ENCODE measurements at regions not wholly inside any gene's neighbourhood (a gene's known extent, or its start where the extent isn't known, plus 50 kb on each side); places are given as distances from the start of the nearest gene placed in this dataset.

GRCh38 chr6:99145738-99146137, 198.0 kb upstream of the FBXL4 start:
- CTCF ChIA-PET (ENCODE audit: partially characterized antibody) = interaction anchor here (1.4 to 5.1 kb wide), 3 partner anchors 12 to 95 kb away, joined by 5 to 37 read pairs (median 20); no protein-coding TSS in a partner anchor
- Histone ChIP-seq H2BK20ac (ENCODE audit: low read length) (no peak overlapping the region), H3K4me3 (ENCODE audit: extremely low read depth in 1 of 4, insufficient read depth in 2 of 4, low read depth in 3 of 4, low read length in 4 of 4) (no peak overlapping the region), H3K4ac (replicated peaks; ENCODE audit: insufficient read length, low read depth, low read length) (no peak overlapping the region), H4K5ac (ENCODE audit: insufficient read length, low read depth, low read length) (no peak overlapping the region), H3K79me1 (ENCODE audit: low read depth, low read length) (no peaks in the 10 kb centered on the region), H3K4me2 (ENCODE audit: insufficient read depth in 1 of 2, low read depth in 2 of 2, low read length in 2 of 2) (no peak overlapping the region), H3K9ac (replicated peaks in 1 of 4; ENCODE audit: extremely low read depth in 1 of 4, low read depth in 3 of 4, low read length in 3 of 4) (no peak overlapping the region), H2AFZ (ENCODE audit: low read length) (no peak overlapping the region), H4K8ac (ENCODE audit: extremely low read depth, insufficient read depth, low read length) (no peak overlapping the region), H3K23me2 (ENCODE audit: low read depth, low read length) (no peaks in the 10 kb centered on the region), H4K91ac (replicated peaks; ENCODE audit: insufficient read length, low read length) (no peak overlapping the region), H4K20me1 (replicated peaks in 1 of 2; ENCODE audit: control insufficient read depth in 1 of 2, insufficient read depth in 2 of 2, low read length in 2 of 2) (no peaks in the 10 kb centered on the region), H3K23ac (ENCODE audit: insufficient read length) (no peak overlapping the region), H2BK15ac (ENCODE audit: low read length) (no peak overlapping the region), H2BK5ac (ENCODE audit: low read depth, low read length) (no peak overlapping the region), H3K56ac (replicated peaks; ENCODE audit: insufficient read length, low read depth, low read length) (no peak overlapping the region), H2AK5ac (ENCODE audit: low read depth, low read length) (no peak overlapping the region), H3K27me3 (replicated peaks in 1 of 4; ENCODE audit: control insufficient read depth in 3 of 4, extremely low read depth in 1 of 4, insufficient read depth in 3 of 4, low read length in 3 of 4) (no peaks in the 10 kb centered on the region), H3K18ac (ENCODE audit: extremely low read depth, low read length) (no peak overlapping the region), H3K79me2 (ENCODE audit: control insufficient read depth in 1 of 2, insufficient read depth in 2 of 2, low read length in 2 of 2) (no peaks in the 10 kb centered on the region), H3K27ac (ENCODE audit: low read depth, low read length) (no peak overlapping the region), H3K14ac (ENCODE audit: insufficient read length) (no peak overlapping the region), H3K4me1 (replicated peaks in 1 of 4; ENCODE audit: control insufficient read depth in 3 of 4, insufficient read depth in 4 of 4, low read length in 3 of 4) (peaks cover 0 to 6% (median 0%) of the 10 kb centered on the region in 4 experiments; a peak in 1 of 7 replicates), H2BK12ac (ENCODE audit: low read depth, low read length) (no peak overlapping the region), H3K36me3 (ENCODE audit: control insufficient read depth in 2 of 4, insufficient read depth in 4 of 4, low read length in 3 of 4) (no peaks in the 10 kb centered on the region), H2BK120ac (replicated peaks; ENCODE audit: low read depth, low read length) (no peak overlapping the region), H3K9me3 (ENCODE audit: insufficient read depth in 2 of 2, low read depth in 1 of 2, low read length in 1 of 2) (peaks cover under 1 to 10% of the 10 kb centered on the region in 2 experiments; a peak in 2 of 4 replicates)
- no peak for DNase-seq (ENCODE audit: low read depth in 1 of 2, low spot score in 2 of 2)
- POLR2A ChIA-PET (ENCODE audit: partially characterized antibody) = no interaction called here
- WGBS, 2 experiments (ENCODE audit: extremely low coverage in 1 of 2, insufficient coverage in 1 of 2, insufficient read length in 1 of 2, insufficient replicate concordance in 2 of 2, low coverage in 1 of 2, low lambda C conversion rate in 2 of 2, missing lambda C conversion rate in 1 of 2) = 74% methylated on average over 3 of the region's 3 CpGs; no CpG with 5 or more reads in 1 of the 2 experiments
- FAIRE-seq = no peak
- TF ChIP-seq CEBPB (IDR thresholded peaks at IDR 0.05; ENCODE audit: low read depth, low read length) = no peak
- no peak for TF ChIP-seq RBBP5 (IDR thresholded peaks at IDR 0.05; ENCODE audit: borderline replicate concordance, low read depth, low read length)
